T-cell (primary cell): ENCODE measurements at regions not wholly inside any gene's neighbourhood (a gene's known extent, or its start where the extent isn't known, plus 50 kb on each side); places are given as distances from the start of the nearest gene placed in this dataset.
"Not testable (repeated sequence)": the region's sequence is repeated elsewhere in the genome, so short reads cannot be mapped to it uniquely, and the experiment has no call there.

ENCODE experiments used
- ATAC-seq, 4 experiments: fragments of 200-7000 bp in 3 of 4; fragments of 150-1000 bp in 1 of 4; cut with Tn5 transposase; replicated peaks in 1 of 4; 1 replicate in 3 of 4; 2 replicates in 1 of 4; pipeline ENCODE4 v1.10.0; 2021; ENCODE audit warnings: moderate library complexity in 3 of 4, mild to moderate bottlenecking in 2 of 4, moderate number of reproducible peaks in 1 of 4
- CTCF ChIA-PET, 2 donors: fragments of 300-600 bp; sonication (Branson Sonifier 250); formaldehyde crosslinking; loops; one replicate each; lab custom pipeline; 2022; ENCODE audit warnings: antibody characterized with exemption in 2 of 2; lab: Charles Lee
- POLR2A ChIA-PET, 2 donors: fragments of 300-600 bp; sonication (Branson Sonifier 250); formaldehyde crosslinking; loops; one replicate each; lab custom pipeline; 2022; ENCODE audit warnings: antibody characterized with exemption in 2 of 2; lab: Charles Lee
- DNase-seq, 35 experiments: peaks; one replicate each; pipeline versions ENCODE4 v3.0.0 to v3.0.0-alpha.2; 2013 to 2023
- H3K27ac ChIP-seq: one replicate; pipeline ENCODE4 v1.5.1; 2013; ENCODE audit warnings: low read length
- H3K27me3 ChIP-seq, 2 experiments: replicated peaks in 1 of 2; 1 replicate in 1 of 2; 2 replicates in 1 of 2; pipeline versions ENCODE4 v1.6.1 to v1.7.0; 2013; ENCODE audit warnings: low read length in 1 of 2, mixed read lengths in 1 of 2; ENCODE audit not compliant: control insufficient read depth in 2 of 2, insufficient read depth in 2 of 2; ENCODE audit errors: extremely low read depth in 1 of 2
- H3K36me3 ChIP-seq, 2 donors: 1 replicate in 1 of 2; 2 replicates in 1 of 2; pipeline versions ENCODE4 v1.6.1 to v1.7.0; 2013; ENCODE audit warnings: low read length in 1 of 2; ENCODE audit not compliant: control insufficient read depth in 2 of 2, insufficient read depth in 1 of 2; ENCODE audit errors: extremely low read depth in 1 of 2
- H3K4me1 ChIP-seq, 2 experiments: 1 replicate in 1 of 2; 2 replicates in 1 of 2; pipeline versions ENCODE4 v1.6.1 to v1.7.0; 2013; ENCODE audit warnings: low read length in 2 of 2, mixed read lengths in 1 of 2; ENCODE audit not compliant: insufficient read depth in 2 of 2, control insufficient read depth in 1 of 2; ENCODE audit errors: extremely low read depth in 1 of 2
- H3K4me3 ChIP-seq, 2 donors: 1 replicate in 1 of 2; 2 replicates in 1 of 2; pipeline versions ENCODE4 v1.5.1 to v1.7.0; 2013; ENCODE audit warnings: mild to moderate bottlenecking in 2 of 2, low read length in 1 of 2, moderate library complexity in 1 of 2; ENCODE audit not compliant: control insufficient read depth in 1 of 2; ENCODE audit errors: extremely low read depth in 1 of 2
- H3K9me3 ChIP-seq: 2 replicates; pipeline ENCODE4 v1.7.0; 2013
- H3K27ac Mint-ChIP-seq, 2 donors: one replicate each; pipeline ENCODE4 v1.8.0; 2020 to 2021; ENCODE audit warnings: mild to moderate bottlenecking in 2 of 2, mixed read lengths in 2 of 2
- H3K27me3 Mint-ChIP-seq, 2 donors: one replicate each; pipeline ENCODE4 v1.8.0; 2021 to 2022; ENCODE audit warnings: mixed read lengths in 2 of 2
- H3K36me3 Mint-ChIP-seq: one replicate; pipeline ENCODE4 v1.8.0; 2021; ENCODE audit warnings: mixed read lengths
- H3K4me1 Mint-ChIP-seq, 3 donors: one replicate each; pipeline ENCODE4 v1.8.0; 2020 to 2022; ENCODE audit warnings: mixed read lengths in 3 of 3, mild to moderate bottlenecking in 1 of 3
- H3K4me3 Mint-ChIP-seq, 3 donors: one replicate each; pipeline ENCODE4 v1.8.0; 2020 to 2022; ENCODE audit warnings: mild to moderate bottlenecking in 3 of 3, mixed read lengths in 3 of 3, moderate library complexity in 3 of 3
- H3K9me3 Mint-ChIP-seq, 3 donors: one replicate each; pipeline ENCODE4 v1.8.0; 2020 to 2022; ENCODE audit warnings: mixed read lengths in 3 of 3
- WGBS: methylation state at CpG from one replicate; pipeline ENCODE4 v1.1.5; 2013; ENCODE audit warnings: missing lambda C conversion rate; ENCODE audit not compliant: insufficient coverage; 5-methylcytosine and 5-hydroxymethylcytosine counted together

DNA sequence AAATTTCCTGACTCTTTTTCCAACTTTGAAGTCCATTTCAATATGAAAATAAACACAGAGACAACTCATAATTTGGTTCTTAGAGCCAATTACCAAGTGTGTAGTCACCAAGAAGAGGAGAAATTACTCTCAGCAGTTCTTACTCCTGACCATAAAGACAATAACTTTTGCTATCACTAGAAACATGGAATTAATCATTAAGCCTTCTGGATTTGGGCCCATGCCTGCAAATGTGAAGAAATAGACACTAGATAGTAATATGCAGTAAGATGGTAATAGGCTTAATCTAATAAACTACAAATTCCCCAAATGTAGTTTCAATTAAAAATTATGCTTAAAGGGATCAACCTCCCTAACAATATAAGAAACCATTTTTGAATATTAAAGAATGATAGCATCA lies 185.1 kb upstream of the AGTR1 start:
- Mint-ChIP-seq H3K9me3 (peaks cover 3 to 7% (median 4%) of the 10 kb centered on the region in 3 donors), H3K27me3 (no peaks in the 10 kb centered on the region), H3K4me3 (no peak overlapping the region), H3K27ac (no peak overlapping the region), H3K4me1 (no peaks in the 10 kb centered on the region), H3K36me3 (no peaks in the 10 kb centered on the region)
- ATAC-seq (no peak), DNase-seq (no peak)
- Histone ChIP-seq H3K9me3 (no peaks in the 10 kb centered on the region), H3K4me3 (no peak overlapping the region), H3K4me1 (no peaks in the 10 kb centered on the region), H3K36me3 (no peaks in the 10 kb centered on the region), H3K27ac (no peak overlapping the region), H3K27me3 (no peaks in the 10 kb centered on the region)
- ChIA-PET POLR2A (no interaction called here), CTCF (no interaction called here)

DNA sequence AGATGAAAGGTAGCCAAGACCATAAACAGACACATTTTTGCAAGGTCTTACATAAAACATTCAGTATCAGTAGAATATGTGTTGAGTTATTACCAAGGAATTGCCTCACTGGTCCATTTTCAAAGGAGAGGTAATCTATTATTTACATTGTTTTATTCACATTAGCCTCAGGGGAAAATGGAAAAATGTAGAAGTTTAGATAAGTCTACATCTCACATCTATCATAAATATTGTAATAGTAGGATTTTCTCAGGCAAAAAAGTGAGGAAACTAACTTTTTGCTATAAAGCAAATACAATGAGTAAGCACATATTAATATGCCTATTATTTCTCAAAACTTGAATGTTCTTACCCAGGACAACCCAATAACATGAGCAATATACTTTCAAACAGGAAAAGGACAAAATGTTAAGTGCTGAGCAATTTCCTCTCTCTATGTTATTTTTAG lies 184.6 kb upstream of the AGTR1 start:
- H3K27me3 ChIP-seq, result no peaks in the 10 kb centered on the region
- H3K9me3 ChIP-seq, result no peaks in the 10 kb centered on the region
- Mint-ChIP-seq H3K36me3 (no peaks in the 10 kb centered on the region), H3K27ac (no peak overlapping the region), H3K9me3 (peaks cover 3 to 8% (median 4%) of the 10 kb centered on the region in 3 donors), H3K4me1 (no peaks in the 10 kb centered on the region), H3K4me3 (no peak overlapping the region), H3K27me3 (no peaks in the 10 kb centered on the region)
- H3K36me3 ChIP-seq, result no peaks in the 10 kb centered on the region
- no peaks in the 10 kb centered on the region for H3K4me1 ChIP-seq
- ATAC-seq (no peak), DNase-seq (no peak)
- H3K4me3 ChIP-seq, result no peak overlapping the region
- POLR2A ChIA-PET, result no interaction called here
- H3K27ac ChIP-seq, result no peak overlapping the region
- CTCF ChIA-PET, result no interaction called here

DNA sequence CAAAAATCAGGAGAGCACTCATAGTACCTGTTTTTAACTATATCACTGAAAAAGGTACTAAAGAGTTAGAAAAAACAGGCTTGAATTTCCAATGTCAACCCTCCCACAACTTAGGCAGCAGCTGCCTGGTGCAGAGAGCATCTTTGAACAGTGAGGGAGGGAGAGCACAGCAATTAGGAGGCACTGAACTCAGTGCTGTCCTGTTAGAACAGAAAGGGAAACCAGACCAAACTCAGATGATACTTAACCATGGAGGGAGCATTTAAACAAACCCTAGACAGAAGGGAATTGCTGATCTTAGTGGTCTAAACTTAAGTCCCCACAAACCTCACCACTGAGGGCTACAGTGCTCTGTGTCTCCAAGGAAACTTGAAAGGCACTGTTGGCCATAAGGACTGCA lies 179.2 kb upstream of the AGTR1 start:
- CTCF ChIA-PET, result no interaction called here
- Mint-ChIP-seq H3K27me3 (no peaks in the 10 kb centered on the region), H3K36me3 (no peaks in the 10 kb centered on the region), H3K4me3 (no peak overlapping the region), H3K4me1 (no peaks in the 10 kb centered on the region), H3K27ac (no peak overlapping the region), H3K9me3 (peaks cover 10 to 11% (median 10%) of the 10 kb centered on the region in 3 donors)
- no peaks in the 10 kb centered on the region for H3K36me3 ChIP-seq
- H3K27me3 ChIP-seq, result no peaks in the 10 kb centered on the region
- POLR2A ChIA-PET, result no interaction called here
- peak in 1 of 4 experiments; percentile 6 for ATAC-seq
- H3K27ac ChIP-seq, result no peak overlapping the region
- no peak overlapping the region for H3K4me3 ChIP-seq
- no peaks in the 10 kb centered on the region for H3K9me3 ChIP-seq
- no peaks in the 10 kb centered on the region for H3K4me1 ChIP-seq
- DNase-seq, result no peak

DNA sequence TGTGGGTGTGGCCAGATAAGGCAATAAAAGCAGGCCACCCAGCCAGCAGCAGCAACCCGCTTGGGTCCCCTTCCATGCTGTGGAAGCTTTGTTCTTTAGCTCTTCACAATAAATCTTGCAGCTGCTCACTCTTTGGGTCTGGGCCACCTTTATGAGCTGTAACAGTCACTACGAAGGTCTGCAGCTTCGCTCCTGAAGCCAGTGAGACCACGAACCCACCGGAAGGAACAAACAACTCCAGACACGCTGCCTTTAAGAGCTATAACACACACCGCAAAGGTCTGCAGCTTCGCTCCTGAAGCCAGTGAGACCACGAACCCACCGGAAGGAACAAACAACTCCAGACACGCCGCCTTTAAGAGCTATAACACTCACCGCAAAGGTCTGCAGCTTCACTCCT lies 172.1 kb upstream of the AGTR1 start:
- H3K27me3 Mint-ChIP-seq, ATAC-seq, H3K4me1 Mint-ChIP-seq, H3K36me3 ChIP-seq, H3K4me3 ChIP-seq, H3K9me3 ChIP-seq, H3K27ac ChIP-seq, DNase-seq, H3K4me1 ChIP-seq, CTCF ChIA-PET, H3K36me3 Mint-ChIP-seq, H3K27me3 ChIP-seq, H3K4me3 Mint-ChIP-seq, H3K27ac Mint-ChIP-seq, POLR2A ChIA-PET: not testable (repeated sequence)
- peaks cover 15 to 23% (median 23%) of the 10 kb centered on the region in 3 donors for H3K9me3 Mint-ChIP-seq
- 48% methylated on average over 3 of the region's 13 CpGs for WGBS

DNA sequence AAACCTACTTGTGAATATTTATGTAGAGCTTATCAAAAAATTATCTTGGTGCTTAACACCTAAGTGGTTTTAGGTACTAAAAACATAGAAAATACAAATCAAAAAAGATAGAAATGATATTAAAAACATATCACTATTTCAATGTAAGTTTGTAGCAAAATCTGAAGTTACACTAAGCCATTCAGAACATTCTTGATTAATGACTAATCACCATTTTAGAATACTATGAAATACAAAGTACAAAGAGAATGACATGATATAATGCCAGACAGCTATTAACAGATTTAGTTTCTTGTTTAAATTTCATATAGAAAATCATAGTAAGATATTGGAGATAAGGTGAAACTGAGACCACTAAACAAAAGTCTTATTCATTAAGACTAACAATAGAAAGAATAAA lies 169.7 kb upstream of the AGTR1 start:
- Mint-ChIP-seq H3K27me3 (no peaks in the 10 kb centered on the region), H3K9me3 (peaks cover 15 to 23% (median 21%) of the 10 kb centered on the region in 3 donors), H3K27ac (no peak overlapping the region), H3K36me3 (no peaks in the 10 kb centered on the region), H3K4me3 (no peak overlapping the region), H3K4me1 (no peaks in the 10 kb centered on the region)
- Histone ChIP-seq H3K27me3 (no peaks in the 10 kb centered on the region), H3K4me1 (peaks cover 0 to 2% of the 10 kb centered on the region in 2 experiments), H3K9me3 (no peaks in the 10 kb centered on the region), H3K4me3 (no peak overlapping the region), H3K36me3 (no peaks in the 10 kb centered on the region), H3K27ac (no peak overlapping the region)
- no peak for ATAC-seq
- POLR2A ChIA-PET, result no interaction called here
- DNase-seq, result no peak
- CTCF ChIA-PET, result no interaction called here

DNA sequence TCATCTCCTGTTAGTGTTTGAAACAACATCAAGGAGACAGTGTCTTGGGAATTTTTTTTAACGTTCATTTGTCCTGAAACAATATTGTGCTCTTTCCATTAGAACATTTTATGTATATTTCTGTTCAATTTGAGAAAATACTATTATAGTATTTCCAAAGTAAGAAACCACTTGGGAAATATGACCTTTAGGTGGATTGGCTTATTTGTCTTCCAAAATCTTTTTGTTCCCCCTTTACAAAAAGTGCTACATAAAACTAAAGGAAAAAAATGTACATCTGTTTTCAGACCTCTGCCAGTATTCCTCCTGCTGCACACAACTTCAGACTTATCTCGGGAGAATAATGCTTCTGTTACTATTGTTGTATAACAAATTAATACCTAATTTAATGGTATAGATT lies 165.9 kb upstream of the AGTR1 start:
- no peaks in the 10 kb centered on the region for H3K27me3 ChIP-seq
- Mint-ChIP-seq H3K4me1 (no peaks in the 10 kb centered on the region), H3K9me3 (peaks cover 5 to 17% (median 6%) of the 10 kb centered on the region in 3 donors), H3K36me3 (no peaks in the 10 kb centered on the region), H3K27me3 (no peaks in the 10 kb centered on the region), H3K4me3 (no peak overlapping the region), H3K27ac (no peak overlapping the region)
- WGBS, result no CpG with 5 or more reads among the region's 2 CpGs
- no peaks in the 10 kb centered on the region for H3K9me3 ChIP-seq
- POLR2A ChIA-PET, result no interaction called here
- H3K4me3 ChIP-seq, result no peak overlapping the region
- DNase-seq (no peak), ATAC-seq (no peak)
- no peaks in the 10 kb centered on the region for H3K36me3 ChIP-seq
- H3K4me1 ChIP-seq, result no peaks in the 10 kb centered on the region
- no peak overlapping the region for H3K27ac ChIP-seq
- CTCF ChIA-PET, result no interaction called here

DNA sequence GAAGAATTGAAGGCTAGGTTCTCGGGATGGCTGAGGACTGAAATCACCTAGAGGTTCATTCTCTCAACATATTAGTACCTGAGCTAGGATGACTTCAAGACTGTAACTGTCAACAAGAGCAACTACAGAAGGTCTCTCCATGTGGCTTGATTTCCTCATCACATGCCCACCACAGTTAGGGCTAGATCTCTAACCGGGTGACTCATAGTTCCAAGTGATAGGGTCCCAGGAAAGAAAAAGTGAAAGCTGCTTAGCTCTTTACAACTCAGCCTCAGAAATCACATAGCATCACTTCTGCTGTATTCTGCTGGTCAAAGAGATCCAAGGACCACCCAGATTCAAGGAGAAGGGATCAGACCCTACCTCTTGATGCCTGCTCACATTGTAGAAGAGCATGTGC lies 165.4 kb upstream of the AGTR1 start:
- Mint-ChIP-seq H3K4me3 (no peak overlapping the region), H3K27me3 (no peaks in the 10 kb centered on the region), H3K9me3 (peaks cover under 1 to 12% (median 6%) of the 10 kb centered on the region in 3 donors), H3K36me3 (no peaks in the 10 kb centered on the region), H3K27ac (no peak overlapping the region), H3K4me1 (no peaks in the 10 kb centered on the region)
- no peaks in the 10 kb centered on the region for H3K27me3 ChIP-seq
- no peak for DNase-seq
- no peaks in the 10 kb centered on the region for H3K9me3 ChIP-seq
- ATAC-seq, result no peak
- CTCF ChIA-PET, result no interaction called here
- WGBS, result no CpG with 5 or more reads among the region's 2 CpGs
- no peaks in the 10 kb centered on the region for H3K36me3 ChIP-seq
- POLR2A ChIA-PET, result no interaction called here
- H3K4me1 ChIP-seq, result no peaks in the 10 kb centered on the region
- no peak overlapping the region for H3K4me3 ChIP-seq
- no peak overlapping the region for H3K27ac ChIP-seq
